K562 (cell line): ENCODE measurements at regions not wholly inside any gene's neighbourhood (a gene's known extent, or its start where the extent isn't known, plus 50 kb on each side); places are given as distances from the start of the nearest gene placed in this dataset.

ENCODE experiments used
- ATF7 ChIP-seq: fragments of 450-650 bp; IDR thresholded peaks from 2 replicates; pipeline ENCODE4 v1.7.1; 2014; ENCODE audit warnings: mild to moderate bottlenecking, moderate library complexity
- BRCA1 ChIP-seq, 2 experiments: fragments of 450-650 bp in 1 of 2; sonication (generic) in 1 of 2; formaldehyde crosslinking in 1 of 2; IDR thresholded peaks; 2 replicates each; pipeline versions ENCODE4 v1.5.0 to v1.6.1; 2017 to 2020; ENCODE audit warnings: mild to moderate bottlenecking in 1 of 2, missing genetic modification reagents in 1 of 2
- REST ChIP-seq, 2 experiments: fragments of 450-650 bp; formaldehyde crosslinking in 1 of 2; IDR thresholded peaks; 2 replicates each; pipeline versions ENCODE4 v1.4.0 to v1.6.1; 2014 to 2020; ENCODE audit warnings: mild to moderate bottlenecking in 2 of 2, borderline replicate concordance in 1 of 2, low read depth in 1 of 2
- ZBTB33 ChIP-seq: sonication (generic); formaldehyde crosslinking; IDR thresholded peaks from 2 replicates; pipeline ENCODE4 v1.8.1; 2023; ENCODE audit warnings: mild to moderate bottlenecking, missing genetic modification reagents
- ZNF76 ChIP-seq: fragments of 250-450 bp; sonication (Bioruptor Pico); IDR thresholded peaks from 2 replicates; pipeline ENCODE4 v1.4.0; 2020; ENCODE audit warnings: mild to moderate bottlenecking, moderate library complexity, borderline replicate concordance

- no peak for TF ChIP-seq ATF7
- TF ChIP-seq BRCA1 (IDR thresholded peaks at IDR 0.05): no peak
- TF ChIP-seq BRCA1 (CRISPR knock-in tag; IDR thresholded peaks at IDR 0.05): no peak
- TF ChIP-seq ZBTB33 (CRISPR knock-in tag): no peak
- TF ChIP-seq REST (IDR thresholded peaks at IDR 0.05; ENCODE audit: borderline replicate concordance): no peak
- no peak for TF ChIP-seq REST (CRISPR knock-in tag; IDR thresholded peaks at IDR 0.05; ENCODE audit: low read depth)
- no peak for TF ChIP-seq ZNF76 (CRISPR knock-in tag)
Measured at GRCh38 chr4:26150948-26151347, 169.9 kb upstream of the RBPJ start.
